ENCODE measurements at regions not wholly inside any gene's neighbourhood (a gene's known extent, or its start where the extent isn't known, plus 50 kb on each side); places are given as distances from the start of the nearest gene placed in this dataset.

GRCh38 chr1:13968361-13968760 lies 268.4 kb downstream of the PRDM2 start:
- no peak for DNase-seq (ENCODE audit: low read depth in 2 of 2)

GRCh38 chr1:13970631-13971247 lies 270.8 kb downstream of the PRDM2 start:
- no peak for DNase-seq (ENCODE audit: low read depth in 2 of 2)

GRCh38 chr1:13976485-13976884 lies 276.5 kb downstream of the PRDM2 start:
- DNase-seq (ENCODE audit: low read depth in 2 of 2) = no peak

GRCh38 chr1:13981142-13981541 lies 281.2 kb downstream of the PRDM2 start:
- no peak for DNase-seq (ENCODE audit: low read depth in 2 of 2)

- DNase-seq (ENCODE audit: low read depth in 2 of 2) = no peak
Measured at GRCh38 chr1:13983393-13983792, 283.4 kb downstream of the PRDM2 start.

- no peak for DNase-seq (ENCODE audit: low read depth in 2 of 2)
Measured at GRCh38 chr1:13990939-13991338, 291.0 kb downstream of the PRDM2 start.

- DNase-seq (ENCODE audit: low read depth in 2 of 2) = no peak
Measured at GRCh38 chr1:13992489-13993285, 292.7 kb downstream of the PRDM2 start.

- no peak for DNase-seq (ENCODE audit: low read depth in 2 of 2)
Measured at GRCh38 chr1:13994386-13994785, 294.4 kb downstream of the PRDM2 start.

GRCh38 chr1:13996334-13996733 lies 296.3 kb downstream of the PRDM2 start:
- no peak for DNase-seq (ENCODE audit: low read depth in 2 of 2)

GRCh38 chr1:14003552-14003951 lies 303.6 kb downstream of the PRDM2 start:
- no peak for DNase-seq (ENCODE audit: low read depth in 2 of 2)

- DNase-seq (ENCODE audit: low read depth in 2 of 2) = no peak
Measured at GRCh38 chr1:14009582-14009981, 309.6 kb downstream of the PRDM2 start.

- DNase-seq (ENCODE audit: low read depth in 2 of 2) = no peak
Measured at GRCh38 chr1:14010476-14010875, 310.5 kb downstream of the PRDM2 start.

- DNase-seq (ENCODE audit: low read depth in 2 of 2) = no peak
Measured at GRCh38 chr1:14011132-14011531, 311.1 kb downstream of the PRDM2 start.

- DNase-seq (ENCODE audit: low read depth in 2 of 2) = no peak
Measured at GRCh38 chr1:14011888-14012287, 311.9 kb downstream of the PRDM2 start.

- no peak for DNase-seq (ENCODE audit: low read depth in 2 of 2)
Measured at GRCh38 chr1:14014929-14015328, 314.9 kb downstream of the PRDM2 start.

GRCh38 chr1:14015917-14016316 lies 315.9 kb downstream of the PRDM2 start:
- no peak for DNase-seq (ENCODE audit: low read depth in 2 of 2)

- DNase-seq (ENCODE audit: low read depth in 2 of 2) = no peak
Measured at GRCh38 chr1:14017531-14017961, 317.6 kb downstream of the PRDM2 start.

GRCh38 chr1:14019461-14019860 lies 319.5 kb downstream of the PRDM2 start:
- DNase-seq (ENCODE audit: low read depth in 2 of 2) = no peak

GRCh38 chr1:14020006-14020405 lies 320.0 kb downstream of the PRDM2 start:
- DNase-seq (ENCODE audit: low read depth in 2 of 2) = no peak

GRCh38 chr1:14027099-14027498 lies 327.1 kb downstream of the PRDM2 start:
- no peak for DNase-seq (ENCODE audit: low read depth in 2 of 2)

- no peak for DNase-seq (ENCODE audit: low read depth in 2 of 2)
Measured at GRCh38 chr1:14031461-14031860, 331.5 kb downstream of the PRDM2 start.

GRCh38 chr1:14034506-14034905 lies 334.5 kb downstream of the PRDM2 start:
- DNase-seq (ENCODE audit: low read depth in 2 of 2) = no peak

GRCh38 chr1:14037101-14037847 lies 337.3 kb downstream of the PRDM2 start:
- no peak for DNase-seq (ENCODE audit: low read depth in 2 of 2)

Measured in stimulated activated CD8-positive, alpha-beta memory T cell treated with anti-CD3 and anti-CD28 coated beads, Interleukin-15, amount 100 ng/mL, for 4 hours (primary cell).